GM13977 (cell line): ENCODE measurements at regions not wholly inside any gene's neighbourhood (a gene's known extent, or its start where the extent isn't known, plus 50 kb on each side); places are given as distances from the start of the nearest gene placed in this dataset.

ENCODE experiments used
- DNase-seq: peaks from one replicate; pipeline ENCODE4 v3.0.0; 2012; ENCODE audit warnings: low spot score
- CTCF ChIP-seq: IDR thresholded peaks from 2 replicates; pipeline ENCODE4 v1.5.1; 2012; ENCODE audit warnings: mild to moderate bottlenecking, control low read depth; ENCODE audit not compliant: insufficient read depth; ENCODE audit errors: extremely low read depth, missing control alignments
- in situ Hi-C: fragments of 300-500 bp; cut with MboI; formaldehyde crosslinking; loops from one replicate; pipeline ENCODE4 v1.12.0; 2022; ENCODE audit warnings: low sequenced_read_pairs, low pct_unique_long_range_greater_than_20kb, mixed read lengths, inconsistent platforms; ENCODE audit not compliant: unreplicated experiment

DNA sequence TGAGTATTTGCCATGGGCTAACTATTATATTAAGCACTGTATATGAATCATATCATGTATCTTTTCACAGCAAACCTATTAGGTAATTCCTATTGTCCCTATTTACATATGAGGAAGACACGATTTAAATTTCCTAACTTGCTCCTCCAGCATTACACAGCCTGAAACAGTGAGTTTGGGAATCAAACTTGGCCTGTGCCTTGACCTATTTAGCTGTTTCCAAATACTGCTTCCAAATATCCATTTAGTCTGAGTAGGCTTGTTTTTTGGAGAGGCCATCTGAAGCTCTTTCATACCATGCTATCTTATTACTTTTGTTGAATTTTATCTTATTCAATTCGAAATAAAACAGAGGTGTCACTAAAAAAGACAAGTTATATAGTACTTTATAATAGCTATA lies 447.3 kb upstream of the MPDZ start:
- in situ Hi-C loops, result no loop called here
- no peak for TF ChIP-seq CTCF
- DNase-seq, result no peak

DNA sequence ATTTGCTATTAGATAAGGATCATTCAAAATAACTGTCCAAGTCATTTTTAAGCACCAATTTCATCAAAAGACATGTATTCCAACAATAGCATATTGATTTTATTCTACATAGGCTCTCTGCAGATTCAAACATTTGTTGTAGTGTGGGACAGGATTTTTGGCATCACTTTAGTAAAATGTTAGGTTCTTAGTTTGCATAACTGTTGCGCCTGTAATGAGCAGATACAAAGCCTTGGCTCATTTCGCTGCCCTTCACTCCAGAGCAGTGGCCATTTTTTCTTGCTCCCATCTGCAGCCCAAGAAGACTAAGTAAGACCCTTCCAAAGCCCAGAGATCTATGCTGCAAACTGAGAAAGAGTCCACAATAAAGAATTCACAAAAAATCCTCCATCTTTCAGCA lies 446.0 kb upstream of the MPDZ start:
- no peak for TF ChIP-seq CTCF
- DNase-seq, result no peak
- in situ Hi-C loops, result no loop called here

GRCh38 chr9:13721481-13722235 lies 442.2 kb upstream of the MPDZ start:
- in situ Hi-C loops, result no loop called here
- no peak for TF ChIP-seq CTCF
- DNase-seq, result no peak

DNA sequence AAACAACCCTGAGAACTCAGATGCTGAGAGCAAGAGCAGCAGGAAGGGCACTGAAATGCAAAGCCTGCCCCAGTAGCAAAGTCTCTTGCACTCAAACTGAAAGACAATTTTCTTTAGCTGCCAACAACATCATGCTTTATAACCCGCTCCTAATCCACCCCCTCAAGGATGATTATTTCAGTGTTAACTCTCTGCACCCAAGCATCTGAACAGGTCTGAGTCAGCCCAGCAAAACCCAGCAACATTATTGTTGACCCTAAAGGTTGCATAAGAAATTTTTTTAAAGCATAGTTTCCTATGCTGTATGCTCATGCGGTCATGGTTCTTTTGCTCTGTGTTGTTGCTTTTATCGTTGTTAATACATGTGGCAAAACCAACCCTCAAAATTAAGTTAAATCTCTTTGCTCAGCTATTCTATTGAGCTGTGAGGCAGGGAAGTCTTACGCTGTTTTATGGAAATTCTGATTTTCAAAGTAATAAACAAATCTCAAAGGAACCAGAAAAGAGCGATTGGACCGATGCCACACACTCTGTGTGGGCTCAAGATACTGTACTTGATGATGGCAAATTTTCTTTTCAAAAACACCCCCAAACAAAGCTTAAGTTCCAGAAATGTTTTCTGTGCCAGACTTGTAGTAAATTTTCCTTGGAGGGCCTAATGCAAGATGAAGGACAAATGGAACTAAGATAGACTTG lies 440.6 kb upstream of the MPDZ start:
- no peak for TF ChIP-seq CTCF
- no peak for DNase-seq
- in situ Hi-C loops, result no loop called here

- no peak for TF ChIP-seq CTCF
- in situ Hi-C loops, result no loop called here
- DNase-seq, result no peak
Measured at GRCh38 chr9:13719446-13719845, 440.0 kb upstream of the MPDZ start.

DNA sequence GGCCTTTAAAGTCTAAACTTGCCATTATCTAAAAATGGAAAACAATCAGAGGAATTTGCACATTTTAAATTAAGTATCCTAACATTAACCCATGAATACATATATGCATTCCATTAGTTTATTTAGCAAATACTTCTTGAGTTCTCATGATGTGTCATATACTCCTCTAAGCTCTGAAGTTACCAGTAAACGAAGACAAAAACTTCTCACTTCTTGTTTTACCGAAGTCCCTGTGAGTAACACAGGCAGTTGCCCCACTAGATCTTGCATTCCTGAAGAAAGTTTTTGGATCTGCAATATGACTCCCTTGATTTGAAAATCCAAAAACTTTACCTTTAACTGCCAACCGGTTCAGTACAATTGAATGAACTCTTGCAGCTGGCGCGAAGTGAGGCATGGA lies 439.0 kb upstream of the MPDZ start:
- in situ Hi-C loops, result no loop called here
- no peak for DNase-seq
- TF ChIP-seq CTCF, result no peak
